GM04503 (cell line): ENCODE measurements at regions not wholly inside any gene's neighbourhood (a gene's known extent, or its start where the extent isn't known, plus 50 kb on each side); places are given as distances from the start of the nearest gene placed in this dataset.

Experiments used
- DNase-seq: peaks from one replicate; pipeline ENCODE4 v3.0.0-alpha.2; 2012; ENCODE audit warnings: low read depth

GRCh38 chr2:12083081-12083581 lies 336.7 kb downstream of the LPIN1 start:
- DNase-seq = no peak

- no peak for DNase-seq
Observed at GRCh38 chr2:12083713-12084419, 337.4 kb downstream of the LPIN1 start.

- DNase-seq = no peak
Observed at GRCh38 chr2:12087175-12087574, 340.7 kb downstream of the LPIN1 start.

- no peak for DNase-seq
Observed at GRCh38 chr2:12087671-12088380, 341.4 kb downstream of the LPIN1 start.

GRCh38 chr2:12089001-12089400 lies 342.6 kb downstream of the LPIN1 start:
- DNase-seq = no peak

- DNase-seq = no peak
Observed at GRCh38 chr2:12089496-12089895, 343.1 kb downstream of the LPIN1 start.

GRCh38 chr2:12090072-12090471 lies 343.6 kb downstream of the LPIN1 start:
- DNase-seq = no peak

GRCh38 chr2:12090590-12090989 lies 344.2 kb downstream of the LPIN1 start:
- DNase-seq = no peak

GRCh38 chr2:12091201-12091806 lies 344.9 kb downstream of the LPIN1 start:
- no peak for DNase-seq

GRCh38 chr2:12094134-12094533 lies 347.7 kb downstream of the LPIN1 start:
- DNase-seq = no peak

- no peak for DNase-seq
Observed at GRCh38 chr2:12096051-12096787, 349.8 kb downstream of the LPIN1 start.

GRCh38 chr2:12096788-12097449 lies 350.5 kb downstream of the LPIN1 start:
- no peak for DNase-seq

- DNase-seq = no peak
Observed at GRCh38 chr2:12097859-12098258, 351.4 kb downstream of the LPIN1 start.

- no peak for DNase-seq
Observed at GRCh38 chr2:12099374-12099773, 352.9 kb downstream of the LPIN1 start.

- DNase-seq = no peak
Observed at GRCh38 chr2:12102679-12103078, 356.2 kb downstream of the LPIN1 start.

GRCh38 chr2:12105180-12105579 lies 358.7 kb downstream of the LPIN1 start:
- DNase-seq = no peak

- DNase-seq = peak; percentile 87
Observed at GRCh38 chr2:12106440-12107080, 360.1 kb downstream of the LPIN1 start.

GRCh38 chr2:12107321-12107720 lies 360.9 kb downstream of the LPIN1 start:
- no peak for DNase-seq

- no peak for DNase-seq
Observed at GRCh38 chr2:12107939-12108338, 361.5 kb downstream of the LPIN1 start.

- no peak for DNase-seq
Observed at GRCh38 chr2:12109363-12110017, 363.1 kb downstream of the LPIN1 start.

GRCh38 chr2:12110074-12110473 lies 363.6 kb downstream of the LPIN1 start:
- DNase-seq = no peak
